CD4-positive, CD25-positive, alpha-beta regulatory T cell (primary cell): ENCODE measurements at regions not wholly inside any gene's neighbourhood (a gene's known extent, or its start where the extent isn't known, plus 50 kb on each side); places are given as distances from the start of the nearest gene placed in this dataset.
A peak's percentile ranks its signal among the peaks of the same experiment; 100 is the strongest.

Experiments used
- ATAC-seq, 2 donors: fragments of 150-1000 bp; cut with Tn5 transposase; one replicate each; pipeline ENCODE4 v1.10.0; 2021; ENCODE audit warnings: low read depth in 2 of 2, moderate number of reproducible peaks in 2 of 2, moderate library complexity in 1 of 2
- DNase-seq, 3 donors: peaks; one replicate each; pipeline versions ENCODE4 v3.0.0 to v3.0.0-alpha.2; 2012 to 2022; ENCODE audit warnings: mixed read lengths in 1 of 3
- H3K27ac ChIP-seq: one replicate; pipeline ENCODE4 v1.7.0; 2013; ENCODE audit warnings: mild to moderate bottlenecking, low read length; ENCODE audit not compliant: insufficient read depth, poor library complexity, severe bottlenecking
- H3K27me3 ChIP-seq: one replicate; pipeline ENCODE4 v1.7.0; 2013; ENCODE audit warnings: low read length; ENCODE audit not compliant: control insufficient read depth, insufficient read depth
- H3K36me3 ChIP-seq: one replicate; pipeline ENCODE4 v1.7.0; 2013; ENCODE audit warnings: mild to moderate bottlenecking, low read length, moderate library complexity; ENCODE audit not compliant: control insufficient read depth, insufficient read depth
- H3K4me1 ChIP-seq: 2 replicates; pipeline ENCODE4 v1.7.0; 2013; ENCODE audit warnings: mild to moderate bottlenecking, low read length; ENCODE audit not compliant: insufficient read depth, control insufficient read depth, poor library complexity, severe bottlenecking
- H3K4me3 ChIP-seq: one replicate; pipeline ENCODE4 v1.7.0; 2013; ENCODE audit warnings: low read depth, mild to moderate bottlenecking, low read length, moderate library complexity
- H3K9me3 ChIP-seq, 2 experiments: 1 replicate in 1 of 2; 2 replicates in 1 of 2; pipeline ENCODE4 v1.7.0; 2013; ENCODE audit warnings: low read length in 2 of 2, mild to moderate bottlenecking in 1 of 2, moderate library complexity in 1 of 2; ENCODE audit not compliant: control insufficient read depth in 2 of 2
- H3K27ac Mint-ChIP-seq, 3 donors: one replicate each; pipeline ENCODE4 v1.8.0; 2020 to 2022; ENCODE audit warnings: mild to moderate bottlenecking in 3 of 3, mixed read lengths in 3 of 3, moderate library complexity in 2 of 3
- H3K27me3 Mint-ChIP-seq: one replicate; pipeline ENCODE4 v1.8.0; 2022; ENCODE audit warnings: mild to moderate bottlenecking, mixed read lengths
- H3K36me3 Mint-ChIP-seq: one replicate; pipeline ENCODE4 v1.8.0; 2020; ENCODE audit warnings: mixed read lengths
- H3K4me1 Mint-ChIP-seq, 4 donors: one replicate each; pipeline ENCODE4 v1.8.0; 2020 to 2022; ENCODE audit warnings: mixed read lengths in 4 of 4, mild to moderate bottlenecking in 1 of 4
- H3K4me3 Mint-ChIP-seq, 4 donors: one replicate each; pipeline ENCODE4 v1.8.0; 2020 to 2022; ENCODE audit warnings: mild to moderate bottlenecking in 4 of 4, mixed read lengths in 4 of 4, moderate library complexity in 3 of 4
- H3K9me3 Mint-ChIP-seq, 7 donors: one replicate each; pipeline ENCODE4 v1.8.0; 2020 to 2022; ENCODE audit warnings: mixed read lengths in 7 of 7, mild to moderate bottlenecking in 3 of 7, moderate library complexity in 2 of 7

DNA sequence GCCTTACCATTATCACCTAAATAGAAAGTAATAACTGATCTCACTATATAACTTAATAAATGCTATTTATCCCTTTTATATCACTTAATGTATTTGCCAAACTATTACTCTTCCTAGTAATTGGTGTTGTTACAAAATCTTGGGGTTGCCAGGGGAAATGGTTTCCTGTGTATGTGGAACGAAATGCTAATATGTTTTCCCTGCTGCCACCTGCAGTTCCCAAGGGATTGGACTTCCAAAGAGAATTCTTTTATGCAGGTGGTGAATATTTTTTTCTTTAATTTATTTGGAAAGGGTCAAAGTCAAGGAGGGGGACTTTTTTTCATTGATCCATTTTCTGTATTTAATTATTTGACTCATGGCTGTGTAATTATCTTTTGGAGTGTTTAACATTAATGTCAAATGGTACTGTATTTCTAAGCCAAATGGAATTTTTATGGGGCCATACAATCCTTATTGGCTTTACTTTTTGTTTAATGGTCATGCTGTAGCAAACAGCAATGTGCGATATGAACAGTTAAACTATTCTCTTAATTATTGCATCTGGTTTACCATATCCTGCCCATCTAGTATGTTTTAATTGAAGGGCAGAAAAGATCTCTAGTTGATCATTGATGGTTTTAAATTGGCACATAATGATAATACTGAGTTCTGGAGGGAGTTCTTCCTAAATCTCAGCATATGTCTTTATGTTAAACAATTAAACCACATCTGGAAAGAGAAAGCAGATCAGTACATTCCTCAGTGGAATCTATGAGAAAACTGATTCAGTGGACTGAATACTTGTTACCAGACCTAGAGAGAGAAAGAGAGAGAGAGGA is 486.3 kb downstream of the TTLL7 start:
- Mint-ChIP-seq H3K36me3 (no peaks in the 10 kb centered on the region), H3K4me3 (no peak overlapping the region), H3K27ac (no peak overlapping the region), H3K4me1 (peaks cover 15 to 27% (median 20%) of the 10 kb centered on the region in 4 donors), H3K27me3 (no peaks in the 10 kb centered on the region), H3K9me3 (peaks cover 0 to 8% (median 1%) of the 10 kb centered on the region in 7 donors)
- H3K4me1 ChIP-seq: peaks cover 16% of the 10 kb centered on the region
- no peaks in the 10 kb centered on the region for H3K27me3 ChIP-seq
- no peaks in the 10 kb centered on the region for H3K36me3 ChIP-seq
- no peak for ATAC-seq
- no peak for DNase-seq
- H3K4me3 ChIP-seq: no peak overlapping the region
- no peaks in the 10 kb centered on the region for H3K9me3 ChIP-seq
- no peak overlapping the region for H3K27ac ChIP-seq

DNA sequence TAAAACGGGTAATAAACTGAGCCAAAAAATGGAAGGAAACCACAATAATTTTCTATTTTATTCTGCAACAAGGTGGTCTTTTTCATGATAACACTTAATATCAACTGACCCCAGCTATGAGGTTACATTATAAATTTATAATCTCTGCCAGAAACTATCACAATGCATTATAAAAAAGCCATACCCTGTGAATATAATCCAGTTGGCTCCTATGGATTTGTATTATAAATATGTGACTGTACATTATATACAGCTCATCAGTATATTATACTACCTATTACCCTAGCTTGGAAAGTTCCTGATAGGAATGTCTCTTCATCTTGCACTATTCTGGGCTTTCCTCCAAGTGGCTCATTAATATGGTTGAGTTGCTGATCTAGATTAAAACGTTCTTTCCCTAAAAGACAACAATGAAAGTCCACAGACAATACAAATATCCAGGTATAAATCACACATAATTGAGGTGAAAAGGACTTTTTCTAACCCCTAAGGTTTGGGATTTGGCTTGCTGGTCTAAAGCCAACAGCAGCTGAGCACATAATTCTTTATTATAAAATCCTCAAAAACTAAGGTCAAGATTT is 487.7 kb downstream of the TTLL7 start:
- Mint-ChIP-seq H3K27me3 (no peaks in the 10 kb centered on the region), H3K27ac (no peak overlapping the region), H3K9me3 (peaks cover 0 to 8% (median 1%) of the 10 kb centered on the region in 7 donors), H3K4me1 (peaks cover 18 to 31% (median 22%) of the 10 kb centered on the region in 4 donors), H3K36me3 (no peaks in the 10 kb centered on the region), H3K4me3 (no peak overlapping the region)
- Histone ChIP-seq H3K4me1 (peaks cover 17% of the 10 kb centered on the region), H3K27me3 (no peaks in the 10 kb centered on the region), H3K27ac (no peak overlapping the region), H3K36me3 (no peaks in the 10 kb centered on the region), H3K4me3 (no peak overlapping the region), H3K9me3 (no peaks in the 10 kb centered on the region)
- ATAC-seq: no peak
- DNase-seq: no peak

DNA sequence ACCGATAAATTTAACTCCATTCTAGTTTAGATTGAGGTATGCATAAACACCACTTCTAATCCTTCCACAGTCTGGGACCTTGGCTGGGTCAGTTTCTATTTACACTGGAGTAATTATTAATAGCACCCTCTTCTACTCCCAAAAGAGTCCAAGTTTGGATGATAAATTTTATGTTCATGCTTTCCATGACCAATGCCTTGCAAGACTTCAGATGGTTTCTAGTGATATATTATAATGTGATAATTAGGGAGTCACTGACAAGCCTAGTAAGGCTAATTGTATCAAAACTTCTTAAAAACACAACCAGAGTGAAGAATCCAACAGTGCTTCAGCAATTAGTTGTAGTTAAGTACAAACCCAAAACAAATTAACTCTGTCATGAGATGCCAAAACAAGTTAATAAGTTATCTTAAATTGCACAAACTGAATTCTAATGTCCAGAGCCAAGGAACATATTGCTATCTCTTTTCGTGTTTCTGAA is 489.6 kb downstream of the TTLL7 start:
- DNase-seq (no peak), ATAC-seq (no peak)
- Mint-ChIP-seq H3K27me3 (no peaks in the 10 kb centered on the region), H3K36me3 (no peaks in the 10 kb centered on the region), H3K27ac (peak overlapping the region in 1 of 3 donors; percentile 64), H3K4me1 (peaks cover 18 to 31% (median 22%) of the 10 kb centered on the region in 4 donors), H3K4me3 (no peak overlapping the region), H3K9me3 (peaks cover 0 to 13% (median 1%) of the 10 kb centered on the region in 7 donors)
- H3K27me3 ChIP-seq: no peaks in the 10 kb centered on the region
- no peak overlapping the region for H3K27ac ChIP-seq
- H3K4me3 ChIP-seq: no peak overlapping the region
- H3K4me1 ChIP-seq: peaks cover 17% of the 10 kb centered on the region
- no peaks in the 10 kb centered on the region for H3K36me3 ChIP-seq
- H3K9me3 ChIP-seq: no peaks in the 10 kb centered on the region

DNA sequence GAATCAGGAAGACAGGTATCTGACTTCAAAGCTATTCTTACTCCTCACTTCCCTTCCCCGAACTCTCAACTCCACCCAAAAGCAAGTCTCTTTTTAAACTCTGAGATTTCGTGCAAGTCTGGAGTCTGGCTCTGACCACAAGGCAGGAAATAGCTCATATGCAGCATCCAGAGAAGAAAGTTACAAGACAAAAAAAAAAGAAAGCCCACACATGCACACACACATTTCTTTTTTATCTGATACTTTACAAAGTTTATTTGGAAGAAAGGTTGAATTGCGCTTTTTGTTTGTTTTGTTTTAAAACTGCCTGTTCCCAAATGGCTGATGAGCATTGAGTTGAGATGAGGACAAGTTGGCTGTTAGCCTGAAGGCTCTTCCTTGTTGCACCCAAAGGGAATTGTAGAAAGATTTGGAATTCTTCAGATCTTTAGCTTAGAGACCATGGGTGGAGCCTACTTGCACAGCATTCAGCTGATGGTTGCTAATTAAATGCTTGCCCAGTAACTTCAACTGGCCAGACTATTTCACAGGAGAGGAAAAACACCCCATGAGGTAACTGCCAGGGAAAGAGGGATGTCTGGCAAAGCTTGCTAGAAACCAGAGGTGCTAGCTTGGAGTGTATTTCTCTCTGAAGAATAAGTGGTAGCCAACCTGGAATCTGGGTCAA is 490.3 kb downstream of the TTLL7 start:
- peak overlapping the region; percentile 51 for H3K4me3 ChIP-seq
- H3K9me3 Mint-ChIP-seq: peaks cover 0 to 13% (median 1%) of the 10 kb centered on the region in 7 donors
- peak overlapping the region; percentile 28 for H3K27ac ChIP-seq
- no peaks in the 10 kb centered on the region for H3K27me3 ChIP-seq
- H3K27me3 Mint-ChIP-seq: no peaks in the 10 kb centered on the region
- H3K4me3 Mint-ChIP-seq: peak overlapping the region; percentile 45 to 77 (median 68)
- peak; percentile 92 to 97 for ATAC-seq
- H3K36me3 Mint-ChIP-seq: no peaks in the 10 kb centered on the region
- H3K4me1 Mint-ChIP-seq: peaks cover 18 to 31% (median 22%) of the 10 kb centered on the region in 4 donors
- H3K36me3 ChIP-seq: no peaks in the 10 kb centered on the region
- peak overlapping the region; percentile 64 to 97 (median 72) for H3K27ac Mint-ChIP-seq
- peak in 2 of 3 donors; percentile 49 to 94 for DNase-seq
- no peaks in the 10 kb centered on the region for H3K9me3 ChIP-seq
- peaks cover 17% of the 10 kb centered on the region for H3K4me1 ChIP-seq

DNA sequence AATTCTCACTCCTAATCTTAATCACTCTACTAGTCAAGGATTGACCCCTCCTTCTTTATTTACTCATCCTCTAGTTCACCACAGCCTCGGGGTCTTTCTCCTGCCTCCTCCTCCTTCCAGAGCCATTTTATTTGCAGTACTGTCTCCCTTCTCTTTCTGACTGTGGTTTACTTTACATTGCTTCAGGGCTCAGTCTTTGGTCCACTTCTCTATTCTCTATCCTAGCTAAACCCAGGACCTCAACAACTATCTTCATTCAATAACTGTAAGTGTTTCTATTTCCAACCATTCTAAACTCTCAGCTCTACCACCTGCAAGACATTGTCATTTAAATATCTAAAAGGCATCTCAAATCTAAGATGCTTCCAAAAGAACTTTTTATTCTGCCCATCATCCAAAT is 493.8 kb downstream of the TTLL7 start:
- Histone ChIP-seq H3K9me3 (no peaks in the 10 kb centered on the region), H3K4me3 (no peak overlapping the region), H3K27ac (no peak overlapping the region), H3K27me3 (no peaks in the 10 kb centered on the region), H3K36me3 (no peaks in the 10 kb centered on the region), H3K4me1 (peaks cover 17% of the 10 kb centered on the region)
- no peak overlapping the region for H3K4me3 Mint-ChIP-seq
- H3K27ac Mint-ChIP-seq: no peak overlapping the region
- peaks cover 0 to 5% (median 0%) of the 10 kb centered on the region in 7 donors for H3K9me3 Mint-ChIP-seq
- H3K27me3 Mint-ChIP-seq: peaks cover 4% of the 10 kb centered on the region
- no peaks in the 10 kb centered on the region for H3K36me3 Mint-ChIP-seq
- ATAC-seq: no peak
- no peak for DNase-seq
- H3K4me1 Mint-ChIP-seq: peaks cover 13 to 33% (median 24%) of the 10 kb centered on the region in 4 donors

DNA sequence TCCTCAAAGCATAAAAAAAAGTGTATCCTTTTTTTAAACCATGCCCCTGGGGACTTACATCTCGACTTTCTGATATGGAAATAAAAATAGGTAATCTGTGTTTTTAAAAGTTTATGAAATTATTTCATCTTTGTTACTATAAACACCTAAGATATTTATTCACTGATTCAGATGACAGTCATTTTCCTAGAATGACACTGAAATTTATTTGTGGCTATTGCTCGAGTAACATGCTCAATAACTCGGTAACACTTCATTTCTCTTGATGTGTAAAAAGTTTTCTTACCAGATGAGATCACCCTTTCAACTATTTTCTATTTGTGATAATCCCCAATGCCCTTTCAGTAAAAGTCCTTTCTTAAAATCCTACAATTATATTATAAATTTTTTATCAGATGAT is 495.8 kb downstream of the TTLL7 start:
- peaks cover 5 to 21% (median 14%) of the 10 kb centered on the region in 4 donors for H3K4me1 Mint-ChIP-seq
- peaks cover 6% of the 10 kb centered on the region for H3K4me1 ChIP-seq
- H3K27ac Mint-ChIP-seq: no peak overlapping the region
- H3K9me3 Mint-ChIP-seq: peaks cover 0 to 6% (median 0%) of the 10 kb centered on the region in 7 donors
- no peak overlapping the region for H3K27ac ChIP-seq
- no peak for ATAC-seq
- DNase-seq: no peak
- no peaks in the 10 kb centered on the region for H3K36me3 Mint-ChIP-seq
- no peak overlapping the region for H3K4me3 ChIP-seq
- no peaks in the 10 kb centered on the region for H3K9me3 ChIP-seq
- no peaks in the 10 kb centered on the region for H3K27me3 ChIP-seq
- no peak overlapping the region for H3K4me3 Mint-ChIP-seq
- no peaks in the 10 kb centered on the region for H3K36me3 ChIP-seq
- H3K27me3 Mint-ChIP-seq: peaks cover 4% of the 10 kb centered on the region

DNA sequence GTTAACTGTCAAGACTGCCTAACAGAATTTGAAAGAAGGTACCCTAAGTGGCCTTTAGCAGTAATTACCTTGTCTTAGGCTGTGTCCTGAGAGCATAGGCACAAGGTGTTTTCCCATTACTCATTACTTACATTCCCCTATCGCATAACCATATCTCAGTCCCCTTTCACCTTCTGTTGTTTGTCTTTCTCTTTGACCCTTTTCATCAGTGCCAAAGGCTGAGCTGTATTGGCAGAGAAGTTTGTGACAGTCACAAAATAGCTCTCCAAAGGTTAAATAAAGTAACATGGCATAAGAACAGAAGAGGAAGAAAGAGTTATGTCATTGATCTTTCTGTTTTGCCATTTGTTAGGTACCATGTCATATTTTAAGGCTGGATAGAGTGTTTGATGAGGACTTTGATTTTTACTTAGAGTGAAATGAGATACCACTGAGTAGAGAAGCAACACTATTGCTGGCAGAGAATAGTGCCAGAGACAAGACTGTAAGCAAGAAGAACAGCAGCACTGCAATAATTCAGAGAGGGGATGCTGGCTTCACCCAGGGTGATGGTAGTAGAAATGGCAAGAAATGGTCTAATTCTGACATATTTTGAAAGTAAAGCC is 497.8 kb downstream of the TTLL7 start:
- ATAC-seq: peak in 1 of 2 donors; percentile 47

More for the DNA sequence above, 497.8 kb downstream of the TTLL7 start:
- Mint-ChIP-seq H3K27ac (no peak overlapping the region), H3K9me3 (peaks cover 0 to 6% (median 0%) of the 10 kb centered on the region in 7 donors), H3K4me1 (peaks cover 0 to 11% (median 5%) of the 10 kb centered on the region in 4 donors), H3K36me3 (no peaks in the 10 kb centered on the region), H3K4me3 (no peak overlapping the region), H3K27me3 (peaks cover 4% of the 10 kb centered on the region)
- DNase-seq: peak in 1 of 3 donors; percentile 47
- Histone ChIP-seq H3K27ac (no peak overlapping the region), H3K36me3 (no peaks in the 10 kb centered on the region), H3K4me1 (no peaks in the 10 kb centered on the region), H3K4me3 (no peak overlapping the region), H3K9me3 (no peaks in the 10 kb centered on the region), H3K27me3 (no peaks in the 10 kb centered on the region)
